ENCODE measurements at regions not wholly inside any gene's neighbourhood (a gene's known extent, or its start where the extent isn't known, plus 50 kb on each side); places are given as distances from the start of the nearest gene placed in this dataset.
"Not testable (repeated sequence)": the region's sequence is repeated elsewhere in the genome, so short reads cannot be mapped to it uniquely, and the experiment has no call there.

DNA sequence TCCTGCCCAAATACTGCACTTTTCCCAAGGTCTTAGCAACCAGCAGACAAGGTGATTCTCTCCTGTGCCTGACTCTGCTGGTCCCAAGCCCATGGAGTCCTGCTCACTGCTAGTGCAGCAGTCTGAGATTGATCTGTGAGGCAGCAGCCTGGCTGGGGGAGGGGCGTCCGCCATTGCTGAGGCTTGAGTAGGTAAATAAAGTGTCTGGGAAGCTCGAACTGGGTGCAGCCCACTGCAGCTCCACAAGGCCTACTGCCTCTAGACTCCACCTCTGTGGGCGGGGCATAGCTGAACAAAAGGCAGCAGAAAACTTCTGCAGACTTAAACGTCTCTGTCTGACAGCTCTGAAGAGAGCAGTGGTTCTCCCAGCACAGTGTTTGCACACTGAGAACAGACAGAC is 258.7 kb downstream of the ABCC12 start:
- not testable (repeated sequence) for DNase-seq

DNA sequence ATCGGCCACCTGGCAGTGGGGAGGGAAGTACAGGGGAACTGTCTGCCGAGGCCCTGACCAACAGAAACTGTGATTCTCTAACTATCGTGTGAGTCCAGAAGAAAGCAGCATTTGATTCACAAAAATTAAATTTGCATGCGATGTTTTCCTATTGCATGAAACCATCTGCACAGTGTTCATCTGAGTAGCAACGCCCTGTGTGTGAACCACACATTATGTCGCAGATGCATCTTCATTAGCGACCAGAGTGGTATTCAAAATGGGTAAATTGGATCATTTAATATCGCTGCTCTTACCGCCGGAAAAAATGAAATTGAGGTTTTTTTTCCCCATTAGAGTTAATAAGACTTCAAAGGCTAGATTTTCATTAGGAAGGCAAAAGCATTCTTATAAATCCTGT is 260.6 kb downstream of the ABCC12 start:
- no peak for DNase-seq

DNA sequence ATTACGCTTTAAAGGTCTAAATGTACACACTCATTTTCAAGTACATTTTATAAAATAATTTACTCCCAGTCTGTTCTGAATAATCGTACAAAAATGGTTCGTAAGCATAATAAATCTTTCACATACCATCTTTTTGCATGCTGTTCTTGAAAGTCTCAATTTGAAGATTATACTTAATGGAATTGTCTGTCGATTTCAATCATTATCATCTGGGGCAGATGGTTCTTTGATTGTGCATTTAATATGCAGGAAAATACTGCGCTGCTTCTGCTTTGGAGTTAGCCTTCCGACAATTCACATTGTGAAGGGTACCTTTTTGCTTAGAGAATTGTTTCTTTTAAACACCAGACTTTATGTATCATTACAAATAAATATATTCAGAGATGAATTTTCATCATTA is 262.8 kb downstream of the ABCC12 start:
- DNase-seq: no peak

DNA sequence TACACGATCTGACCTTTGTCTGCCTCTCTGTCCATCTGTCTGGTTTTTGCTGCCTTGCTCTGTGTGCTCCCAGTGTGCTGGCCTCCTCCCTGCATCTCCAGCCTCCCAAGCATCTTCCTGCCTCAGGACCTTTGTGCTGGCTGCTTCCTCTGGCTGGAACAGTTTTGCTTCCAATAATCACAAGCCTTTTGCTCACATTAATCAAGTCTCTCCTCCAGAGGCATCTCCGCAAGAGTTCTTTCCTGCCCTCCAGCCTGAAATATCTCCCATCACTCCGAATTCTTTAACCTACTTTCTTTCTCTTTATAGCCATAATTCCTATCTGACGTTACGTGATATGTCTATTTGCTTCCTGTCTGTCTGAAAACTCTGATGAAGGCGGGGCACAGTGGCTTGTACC is 267.1 kb downstream of the ABCC12 start:
- DNase-seq: no peak

DNA sequence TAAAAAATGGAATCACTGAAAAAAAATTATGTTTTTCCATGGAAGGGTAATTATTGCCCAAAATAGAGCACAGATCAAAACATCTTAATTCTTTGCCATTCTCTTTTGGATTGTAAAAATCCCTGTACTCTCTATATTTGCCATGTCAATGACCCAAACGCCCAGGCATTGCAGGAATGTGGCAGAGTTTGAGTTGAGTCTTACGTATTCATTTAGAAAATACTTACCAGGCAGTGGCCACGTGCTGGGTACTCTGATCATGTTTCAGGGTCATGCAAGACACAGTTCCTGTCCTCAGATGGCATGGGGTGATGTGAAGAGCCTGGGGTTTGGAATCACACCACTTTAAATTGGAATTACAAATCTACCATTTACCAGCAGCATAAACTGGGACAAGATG is 267.7 kb downstream of the ABCC12 start:
- no peak for DNase-seq

DNA sequence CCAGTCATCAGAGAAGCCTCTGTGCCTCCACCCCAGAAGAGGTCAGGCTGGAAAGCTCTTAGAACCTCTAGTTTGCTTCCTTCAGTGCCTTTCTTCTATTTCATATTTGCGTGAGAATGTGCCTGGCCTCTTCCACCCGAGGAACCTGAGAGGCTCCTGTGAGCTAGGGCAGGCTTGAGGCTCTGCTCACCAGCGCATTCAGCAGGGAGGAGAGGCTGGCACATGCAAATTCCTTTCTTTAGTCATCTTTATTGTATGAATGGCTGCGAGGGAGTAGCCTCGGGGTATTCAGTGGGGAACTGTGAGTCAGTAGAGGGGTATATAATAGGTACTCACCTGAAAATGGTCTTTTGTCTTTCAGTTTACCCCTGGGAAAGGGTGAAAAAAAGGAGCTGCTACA is 268.3 kb downstream of the ABCC12 start:
- no peak for DNase-seq

DNA sequence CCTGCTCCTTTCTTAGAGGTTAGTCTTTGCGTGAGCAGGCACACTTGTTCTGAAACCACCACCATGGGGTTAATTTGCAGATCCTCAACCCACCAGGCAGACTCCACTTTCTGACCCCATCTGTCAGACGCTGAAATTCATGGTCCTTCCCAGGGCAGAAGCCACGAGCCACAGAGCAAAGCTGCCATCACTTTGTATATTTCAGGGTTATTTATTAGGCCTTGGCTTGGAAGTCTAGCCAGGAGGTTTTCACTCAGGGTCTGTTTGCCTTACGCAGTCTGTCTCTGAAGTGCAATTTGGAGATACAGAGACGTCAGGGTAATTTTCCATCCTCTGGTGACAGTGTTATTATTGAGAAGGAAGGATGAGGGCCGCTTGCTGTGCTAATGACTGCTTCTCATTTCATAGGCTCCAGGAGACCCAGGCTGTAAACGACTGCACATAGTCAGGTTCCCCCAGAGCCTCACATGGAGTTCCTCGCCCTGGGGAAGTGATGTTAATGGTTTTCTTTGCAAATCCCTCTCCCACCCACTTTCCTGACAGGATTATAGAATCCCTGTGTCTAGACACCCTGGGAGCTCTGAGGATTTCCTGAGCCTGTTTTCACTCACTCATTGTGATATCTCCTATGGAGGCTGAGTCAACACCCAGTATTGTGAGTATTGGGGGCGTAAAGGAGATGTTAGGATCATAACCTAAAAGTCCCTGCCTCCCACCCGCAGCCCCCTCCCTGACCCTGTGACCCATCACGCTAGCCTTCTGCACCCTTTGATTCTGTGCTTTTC is 269.0 kb downstream of the ABCC12 start:
- no peak for DNase-seq

DNA sequence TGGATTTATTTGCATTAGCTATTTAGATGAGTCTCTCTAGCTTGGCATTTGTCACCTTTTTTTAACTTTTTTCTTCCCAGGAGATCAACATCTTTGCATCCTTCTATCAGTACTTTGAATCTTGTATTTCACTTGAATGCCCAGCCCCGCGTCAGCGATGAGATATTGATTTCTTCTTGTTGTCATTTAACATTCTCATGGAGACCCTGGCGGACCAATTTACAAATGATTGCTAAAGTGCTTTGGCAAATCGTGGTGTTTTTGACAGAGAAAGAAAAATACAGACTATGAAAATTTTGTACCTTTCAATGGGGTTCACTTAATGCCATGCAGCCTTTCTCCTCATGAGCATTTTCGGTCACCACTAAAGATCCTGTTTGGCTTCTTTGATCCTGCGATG is 269.7 kb downstream of the ABCC12 start:
- no peak for DNase-seq

DNA sequence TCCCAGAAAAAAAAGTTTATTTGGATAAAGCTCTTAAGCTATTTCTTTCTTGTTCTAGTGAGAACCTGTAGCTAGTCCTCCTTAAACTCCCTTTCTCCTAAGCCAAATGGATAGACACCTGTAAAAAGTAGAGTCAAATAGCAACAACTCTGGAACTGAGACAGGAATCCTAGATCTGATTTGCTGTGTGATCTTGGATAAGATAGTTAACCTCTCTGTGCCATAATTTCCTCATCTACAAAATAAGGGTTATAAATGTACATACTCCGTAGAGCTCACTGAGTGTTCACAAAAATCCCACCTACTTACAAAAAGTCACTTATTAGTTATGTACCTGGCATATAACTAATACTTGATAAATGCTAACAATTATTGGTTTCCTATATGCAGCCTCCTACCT is 270.3 kb downstream of the ABCC12 start:
- no peak for DNase-seq

DNA sequence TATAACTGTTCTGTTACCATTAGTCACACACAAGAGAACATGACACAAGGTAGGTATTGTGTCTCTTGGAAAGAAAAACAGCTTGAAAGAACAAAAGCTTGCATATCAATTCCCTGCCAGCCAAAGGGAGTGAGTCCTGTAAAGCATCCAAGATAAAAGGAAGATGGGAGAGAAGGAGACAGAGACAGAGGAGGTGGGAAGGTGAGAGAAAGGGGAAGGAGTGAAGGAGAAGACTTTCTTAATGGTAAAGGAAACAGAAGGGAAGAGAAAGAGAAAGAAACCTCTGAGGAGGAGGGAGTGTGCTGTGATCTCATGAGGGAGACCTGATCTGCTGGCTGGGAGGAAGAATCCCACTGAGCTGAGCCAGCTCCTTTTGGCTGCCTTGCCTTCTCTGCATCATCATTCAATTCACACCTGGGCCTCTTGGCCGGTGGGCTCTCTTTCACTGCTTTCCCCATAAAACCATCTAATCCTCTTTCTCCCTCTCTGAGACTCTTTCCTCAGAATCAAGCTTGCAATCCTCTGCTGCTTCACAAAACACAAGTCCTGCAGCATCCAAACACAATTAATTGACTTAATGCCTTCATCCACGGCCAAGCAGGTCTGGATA is 271.6 kb downstream of the ABCC12 start:
- no peak for DNase-seq

DNA sequence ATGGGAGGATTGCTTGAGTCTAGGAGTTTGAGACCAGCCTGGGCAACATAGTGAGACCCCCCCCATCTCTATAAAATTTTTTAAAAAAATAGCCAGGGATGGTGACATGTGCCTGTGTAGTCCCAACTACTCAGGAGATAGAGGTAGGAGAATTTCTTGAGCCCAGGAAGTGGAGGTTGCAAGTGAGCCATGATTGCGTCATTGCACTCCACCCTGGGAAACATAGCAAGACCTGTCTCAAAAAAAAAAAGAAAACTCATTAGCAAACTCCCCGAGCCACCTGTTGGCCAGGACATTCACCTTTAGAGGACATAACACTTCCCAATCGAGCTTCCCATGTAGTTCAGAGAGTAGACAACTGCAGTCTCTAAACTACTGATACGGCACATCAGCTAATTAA is 274.2 kb downstream of the ABCC12 start:
- DNase-seq: no peak

DNA sequence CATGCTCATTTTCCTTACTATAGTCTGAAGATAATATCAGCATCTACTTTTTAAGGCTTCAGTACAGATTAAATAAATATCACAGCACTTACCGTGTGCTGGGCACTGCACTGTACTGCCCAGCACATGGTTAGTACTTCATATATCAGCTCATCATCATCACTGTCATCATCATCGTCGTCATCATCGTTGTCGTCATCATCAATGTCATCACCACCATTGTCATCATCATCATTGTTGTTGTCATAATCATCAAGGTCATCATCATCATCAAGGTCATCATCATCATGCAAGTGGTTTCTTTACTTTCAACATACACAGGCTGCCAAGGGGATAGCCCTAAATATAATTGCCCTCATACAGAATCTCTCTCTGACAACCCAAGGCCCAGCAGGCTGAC is 275.1 kb downstream of the ABCC12 start:
- DNase-seq: no peak

DNA sequence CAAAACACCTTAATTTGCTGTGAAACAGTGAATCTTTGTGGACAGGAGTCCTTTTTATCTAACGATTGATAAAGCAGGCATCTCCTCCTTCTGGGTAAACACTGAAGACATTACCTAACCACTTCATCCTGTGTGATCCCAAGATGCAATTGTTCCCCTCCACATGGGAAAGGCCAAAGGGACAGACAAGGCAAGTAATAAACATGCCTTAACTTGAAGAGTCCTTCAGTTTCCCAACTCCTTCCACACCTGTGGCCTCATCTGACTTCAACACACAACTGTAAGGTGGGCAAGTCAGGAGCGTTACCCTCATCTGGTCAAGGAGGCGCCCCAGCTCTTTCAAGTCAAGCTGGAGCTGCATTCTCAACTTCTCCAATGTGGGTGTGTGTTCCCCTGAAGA is 278.6 kb downstream of the ABCC12 start:
- no peak for DNase-seq

DNA sequence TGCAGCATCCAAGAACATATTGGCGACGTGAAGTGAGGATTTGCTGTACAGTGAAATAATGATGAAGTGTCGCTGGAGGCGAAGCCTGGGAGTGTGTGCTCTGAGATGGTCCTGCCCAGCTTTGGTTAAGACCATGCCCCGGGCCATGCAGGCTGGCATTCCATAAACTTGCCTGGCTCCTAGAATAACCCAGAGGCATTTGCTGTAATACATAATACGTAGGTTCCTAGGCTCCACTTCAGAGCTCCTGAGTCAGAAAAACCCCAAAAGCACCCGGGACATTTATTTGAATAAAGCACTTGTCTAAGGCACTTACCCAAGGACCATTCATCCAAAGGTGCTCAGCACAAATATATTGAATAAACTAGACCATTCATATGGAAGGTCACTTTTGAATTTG is 279.3 kb downstream of the ABCC12 start:
- no peak for DNase-seq

DNA sequence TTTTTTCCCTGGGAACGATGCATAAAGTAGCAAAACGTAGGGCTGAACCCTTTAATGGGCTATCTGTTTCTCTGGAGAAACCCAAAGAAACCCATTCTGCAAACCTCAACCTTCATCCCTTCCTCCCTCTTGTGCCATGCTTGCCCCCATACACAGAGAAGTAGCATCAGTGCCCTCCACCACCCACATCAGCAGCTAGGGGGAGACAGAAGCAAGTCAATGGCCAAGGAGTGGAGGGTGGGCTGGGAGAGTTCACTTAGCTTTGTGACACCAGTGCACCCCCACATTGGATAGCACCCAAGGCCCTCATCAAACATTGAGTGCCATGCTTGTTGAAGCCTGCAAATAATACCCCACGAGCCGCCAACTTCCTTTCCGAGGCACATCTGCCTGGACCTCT is 282.4 kb downstream of the ABCC12 start:
- DNase-seq: no peak

DNA sequence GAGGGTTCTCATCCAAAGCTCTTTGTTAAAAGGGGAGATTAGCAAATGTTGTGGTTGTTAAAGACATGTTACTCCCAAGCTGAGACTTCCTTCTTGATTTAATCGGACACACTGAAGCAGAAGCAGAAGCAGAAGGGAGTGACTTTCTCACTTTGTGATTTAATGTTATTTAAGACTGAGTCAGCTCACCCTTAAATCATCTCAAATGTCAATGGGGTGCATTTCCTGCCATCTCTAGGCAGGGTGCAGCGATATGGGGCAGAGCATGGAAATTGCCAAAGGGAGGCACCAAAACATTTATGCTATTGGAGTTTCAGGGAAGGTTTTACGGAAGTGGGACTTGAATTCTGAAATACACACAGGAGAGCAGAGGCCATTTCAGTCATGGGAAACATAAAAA is 283.6 kb downstream of the ABCC12 start:
- DNase-seq: no peak

DNA sequence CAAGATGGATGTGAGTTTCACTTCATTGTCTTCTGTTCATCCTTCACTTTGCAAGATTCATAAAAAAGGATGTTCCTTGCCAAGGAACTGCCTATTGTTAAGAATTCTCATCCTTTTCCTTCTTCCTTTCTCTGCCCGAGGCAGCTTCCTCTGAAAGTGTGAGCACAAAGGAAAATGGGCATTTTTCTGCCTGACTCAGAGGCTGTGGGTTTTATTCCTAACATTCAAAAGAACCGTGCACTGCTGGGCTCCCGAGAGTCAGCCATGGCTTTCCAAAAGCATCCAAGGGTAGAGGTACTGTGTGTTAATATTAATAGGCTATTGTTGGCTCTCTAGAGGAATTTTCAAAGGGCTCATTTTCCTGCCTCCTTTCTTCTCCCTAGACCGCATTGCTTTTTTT is 289.4 kb downstream of the ABCC12 start:
- no peak for DNase-seq

DNA sequence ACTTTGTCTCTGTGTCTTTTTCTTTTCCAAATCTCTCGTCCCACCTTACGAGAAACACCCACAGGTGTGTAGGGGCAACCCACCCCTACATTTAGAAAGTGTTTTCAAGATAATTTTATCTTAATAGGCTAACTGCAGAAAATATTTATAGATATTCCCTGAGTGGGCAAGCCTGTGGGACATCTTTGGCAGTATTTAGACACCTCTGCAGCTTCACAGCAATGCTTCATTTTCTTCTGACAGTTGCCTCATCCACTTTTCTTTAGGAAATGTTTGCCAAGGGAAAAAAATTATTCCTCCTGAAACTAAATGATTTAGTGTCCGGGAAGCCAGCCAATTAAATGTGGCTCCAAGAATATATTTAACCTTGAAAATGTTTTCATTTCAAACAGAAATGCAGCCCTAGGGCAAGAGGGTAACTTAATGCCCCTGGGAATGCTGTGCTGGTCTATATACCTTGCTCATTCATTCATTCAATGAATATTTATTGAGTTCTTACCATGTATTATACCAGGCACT is 290.4 kb downstream of the ABCC12 start:
- DNase-seq: no peak

DNA sequence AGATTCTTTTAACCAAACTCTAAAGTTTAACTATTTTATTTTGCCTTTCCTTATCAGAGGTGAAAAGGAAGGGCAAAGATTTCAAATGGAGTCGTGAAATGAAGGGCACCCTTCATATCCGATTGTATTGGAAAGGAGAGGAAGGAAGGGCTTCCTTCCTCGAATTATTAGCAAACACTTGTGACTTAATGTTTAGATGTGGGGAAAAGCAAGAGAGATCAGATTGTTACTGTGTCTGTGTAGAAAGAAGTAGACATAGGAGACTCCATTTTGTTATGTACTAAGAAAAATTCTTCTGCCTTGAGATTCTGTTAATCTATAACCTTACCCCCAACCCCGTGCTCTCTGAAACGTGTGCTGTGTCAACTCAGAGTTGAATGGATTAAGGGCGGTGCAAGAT is 291.5 kb downstream of the ABCC12 start:
- not testable (repeated sequence) for DNase-seq

DNA sequence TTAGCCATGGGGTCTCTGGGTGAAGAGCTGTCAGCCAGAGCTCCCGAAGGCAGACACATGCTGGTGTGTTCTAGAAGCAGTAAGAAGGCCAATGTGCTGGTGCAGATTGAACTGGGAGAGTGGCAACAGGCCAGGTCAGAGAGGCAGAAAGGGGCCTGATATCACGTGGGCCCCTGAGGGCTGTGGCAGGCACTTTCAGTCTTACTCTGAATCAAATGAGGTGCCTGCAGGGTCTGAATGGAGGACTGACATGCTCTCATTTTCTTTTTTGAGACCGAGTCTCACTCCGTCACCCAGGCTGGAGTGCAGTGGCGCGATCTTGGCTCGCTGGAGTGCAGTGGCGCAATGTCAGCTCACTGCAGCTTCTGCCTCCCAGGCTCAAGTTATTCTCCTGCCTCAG is 293.8 kb downstream of the ABCC12 start:
- no peak for DNase-seq

DNA sequence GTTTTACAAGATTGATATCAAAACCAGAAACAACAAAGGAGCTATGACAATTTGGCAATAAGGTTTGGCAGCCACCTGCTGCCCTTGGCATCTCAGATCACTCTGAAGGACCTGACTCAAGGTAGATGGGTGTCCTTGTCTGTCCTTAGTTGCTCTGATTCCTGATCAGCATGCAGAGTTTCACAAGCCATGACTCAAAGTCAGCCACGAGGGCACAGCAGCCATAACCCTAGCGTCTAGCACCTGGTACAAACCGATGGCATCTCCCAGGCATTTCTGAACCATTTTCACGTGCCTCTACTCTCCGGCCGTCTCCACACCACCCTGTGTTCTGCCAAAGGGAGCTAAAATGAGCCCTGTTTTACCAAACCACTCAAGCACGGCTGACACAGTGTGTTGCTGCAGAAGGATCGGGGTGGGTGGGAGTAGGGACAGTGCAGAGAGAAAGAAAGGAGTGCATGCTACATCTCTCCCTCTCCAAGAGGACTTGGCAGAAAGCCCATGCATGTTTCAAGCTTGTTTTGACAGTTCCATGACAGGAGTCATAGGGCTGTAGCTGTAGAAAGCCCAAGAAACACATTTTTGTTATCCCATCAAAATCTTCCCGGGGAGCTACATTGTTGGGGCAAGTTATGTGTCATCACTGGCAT is 297.3 kb downstream of the ABCC12 start:
- DNase-seq: no peak

DNA sequence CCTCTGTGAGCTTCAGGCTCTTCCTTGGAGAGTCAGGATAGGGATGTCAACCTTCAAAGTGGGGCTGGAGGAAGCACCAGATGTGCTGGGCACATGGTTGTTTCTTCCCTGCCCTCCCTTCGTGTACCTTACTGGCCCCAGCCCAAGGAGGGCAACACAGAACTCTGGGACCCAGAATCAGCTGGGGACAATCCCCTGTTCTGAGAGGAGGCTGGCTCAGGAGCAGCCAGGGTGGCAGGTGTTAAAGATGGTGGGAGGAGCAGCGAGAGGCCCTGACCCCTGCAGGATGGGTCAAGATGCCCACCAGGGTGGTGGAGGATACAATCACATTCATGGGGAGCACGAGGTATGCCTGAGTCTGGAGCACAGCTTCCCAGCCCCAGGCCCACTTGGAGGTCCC is 300.4 kb downstream of the ABCC12 start:
- no peak for DNase-seq

DNA sequence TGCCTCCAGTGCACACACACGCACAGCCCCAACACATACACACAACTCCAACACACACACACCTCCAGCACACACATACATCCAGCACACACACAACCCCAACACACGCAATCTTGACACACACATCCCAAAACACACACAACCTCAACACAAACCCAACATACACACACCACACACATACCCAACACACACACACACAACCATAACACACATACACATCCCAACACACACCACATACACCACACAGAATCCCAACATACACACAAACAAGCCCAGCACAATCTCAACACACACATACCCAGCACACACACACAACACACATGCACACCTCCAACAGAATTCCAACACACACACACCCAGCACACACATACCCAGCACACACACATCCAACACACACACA is 301.1 kb downstream of the ABCC12 start:
- DNase-seq: no peak

DNA sequence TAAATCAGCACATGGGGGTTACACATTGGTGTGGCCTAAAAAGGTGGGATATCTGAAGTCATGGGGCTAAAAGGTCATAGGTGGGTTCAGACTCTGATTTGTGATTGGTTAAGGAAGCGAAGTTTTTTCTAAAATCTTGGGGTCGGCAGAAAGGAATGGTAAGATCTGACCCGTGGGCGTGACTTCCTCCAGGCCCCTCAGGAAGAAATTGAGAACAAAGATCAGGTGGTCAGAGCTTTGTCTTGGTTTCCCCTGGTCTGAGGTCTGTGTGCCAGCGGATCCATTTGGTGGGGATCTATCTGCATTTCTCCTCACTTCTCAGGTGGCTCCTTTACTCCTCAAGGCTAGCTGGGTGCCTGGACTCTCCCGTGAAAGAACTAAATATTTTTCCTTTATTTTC is 302.8 kb downstream of the ABCC12 start:
- DNase-seq: no peak
